HG03469 (cell line): ENCODE measurements at regions not wholly inside any gene's neighbourhood (a gene's known extent, or its start where the extent isn't known, plus 50 kb on each side); places are given as distances from the start of the nearest gene placed in this dataset.
"Not testable (repeated sequence)": the region's sequence is repeated elsewhere in the genome, so short reads cannot be mapped to it uniquely, and the experiment has no call there.

Experiments
- ATAC-seq: cut with Tn5 transposase; IDR thresholded peaks from one replicate; pipeline ENCODE4 v1.9.1; 2021; ENCODE audit warnings: mild to moderate bottlenecking, moderate library complexity, moderate number of reproducible peaks; ENCODE audit not compliant: unreplicated experiment

- ATAC-seq: not testable (repeated sequence)
These were observed 285.9 kb upstream of the HS6ST1 start for GRCh38 chr2:128604581-128604980.

GRCh38 chr2:128605421-128605820 lies 286.8 kb upstream of the HS6ST1 start:
- no peak for ATAC-seq

GRCh38 chr2:128605931-128606330 lies 287.3 kb upstream of the HS6ST1 start:
- ATAC-seq: no peak

- no peak for ATAC-seq
These were observed 288.2 kb upstream of the HS6ST1 start for GRCh38 chr2:128606837-128607236.

- no peak for ATAC-seq
These were observed 288.8 kb upstream of the HS6ST1 start for GRCh38 chr2:128607440-128607839.

- ATAC-seq: no peak
These were observed 289.3 kb upstream of the HS6ST1 start for GRCh38 chr2:128607911-128608506.

GRCh38 chr2:128608921-128609880 lies 290.5 kb upstream of the HS6ST1 start:
- no peak for ATAC-seq

DNA sequence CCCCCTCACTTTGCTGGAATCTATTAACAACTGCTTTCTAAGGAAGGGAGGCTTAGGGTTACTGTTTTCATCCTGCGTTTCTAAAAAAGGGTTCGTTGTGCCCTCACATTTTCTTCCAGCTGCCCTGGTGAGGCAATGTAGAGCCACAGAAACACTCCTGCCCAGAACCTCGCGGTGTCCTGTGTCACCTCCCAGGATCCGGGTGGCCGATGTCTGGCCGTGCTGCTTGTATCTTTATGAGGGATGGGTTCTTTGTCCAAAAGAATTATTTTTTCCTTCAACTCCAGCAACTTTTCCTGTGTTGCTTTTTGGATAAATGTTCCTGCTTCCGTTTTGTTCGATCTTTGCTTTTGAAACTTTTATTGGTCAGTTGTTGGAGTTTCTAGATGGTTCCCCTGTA lies 291.8 kb upstream of the HS6ST1 start:
- ATAC-seq: no peak

GRCh38 chr2:128611421-128612320 lies 293.0 kb upstream of the HS6ST1 start:
- ATAC-seq: no peak

DNA sequence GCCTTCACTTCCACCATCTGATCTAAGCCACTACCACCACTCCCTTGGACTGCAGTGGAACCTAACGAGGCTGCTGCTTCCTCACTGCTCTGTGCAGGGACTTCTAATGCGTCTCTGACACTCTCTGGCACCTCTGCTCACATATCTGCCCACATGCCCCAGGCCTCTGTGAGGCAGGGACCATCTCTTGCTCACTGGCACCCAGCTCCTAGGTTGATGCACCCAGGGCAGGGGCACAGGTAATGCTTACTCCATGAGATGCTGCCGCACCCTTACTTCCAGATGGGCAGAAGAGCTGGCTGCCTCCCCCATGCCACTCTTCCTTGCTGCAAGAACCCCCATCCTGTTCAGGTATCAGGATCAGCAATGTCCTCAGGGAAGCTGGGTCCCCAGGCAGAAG lies 294.0 kb upstream of the HS6ST1 start:
- ATAC-seq: no peak

GRCh38 chr2:128613351-128613750 lies 294.7 kb upstream of the HS6ST1 start:
- no peak for ATAC-seq

- no peak for ATAC-seq
These were observed 295.2 kb upstream of the HS6ST1 start for GRCh38 chr2:128613876-128614275.

DNA sequence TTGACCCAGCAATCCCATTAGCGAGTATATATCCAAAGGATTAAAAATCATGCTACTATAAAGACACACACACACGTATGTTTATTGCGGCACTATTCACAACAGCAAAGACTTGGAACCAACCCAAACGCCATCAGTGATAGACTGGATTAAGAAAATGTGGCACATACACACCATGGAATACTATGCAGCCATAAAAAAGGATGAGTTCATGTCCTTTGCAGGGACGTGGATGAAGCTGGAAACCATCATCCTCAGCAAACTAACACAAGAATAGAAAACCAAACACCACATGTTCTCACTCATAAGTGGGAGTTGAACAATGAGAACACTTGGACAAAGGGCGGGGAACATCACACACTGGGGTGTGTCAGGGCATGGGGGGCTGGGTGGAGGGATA lies 296.2 kb upstream of the HS6ST1 start:
- ATAC-seq: not testable (repeated sequence)

DNA sequence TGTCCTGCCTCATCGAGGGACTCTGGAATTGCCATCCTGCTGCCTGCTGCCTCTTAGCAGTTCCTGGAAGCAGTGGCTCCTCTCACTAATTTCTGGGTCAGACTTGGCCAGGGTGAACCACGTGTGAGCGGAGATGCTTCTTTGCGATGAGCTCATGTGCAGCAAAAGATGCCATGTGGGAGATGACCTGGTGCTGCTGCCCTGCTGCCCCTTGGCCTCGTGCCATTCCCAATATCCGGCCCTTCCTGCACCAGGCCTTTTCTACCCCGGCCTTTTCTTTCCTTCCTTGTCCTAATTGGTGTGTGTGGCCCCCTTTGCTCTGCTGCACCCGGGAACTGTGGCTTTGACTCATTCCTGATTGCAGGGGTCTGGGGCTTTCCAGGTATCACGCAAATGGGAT lies 296.9 kb upstream of the HS6ST1 start:
- no peak for ATAC-seq

DNA sequence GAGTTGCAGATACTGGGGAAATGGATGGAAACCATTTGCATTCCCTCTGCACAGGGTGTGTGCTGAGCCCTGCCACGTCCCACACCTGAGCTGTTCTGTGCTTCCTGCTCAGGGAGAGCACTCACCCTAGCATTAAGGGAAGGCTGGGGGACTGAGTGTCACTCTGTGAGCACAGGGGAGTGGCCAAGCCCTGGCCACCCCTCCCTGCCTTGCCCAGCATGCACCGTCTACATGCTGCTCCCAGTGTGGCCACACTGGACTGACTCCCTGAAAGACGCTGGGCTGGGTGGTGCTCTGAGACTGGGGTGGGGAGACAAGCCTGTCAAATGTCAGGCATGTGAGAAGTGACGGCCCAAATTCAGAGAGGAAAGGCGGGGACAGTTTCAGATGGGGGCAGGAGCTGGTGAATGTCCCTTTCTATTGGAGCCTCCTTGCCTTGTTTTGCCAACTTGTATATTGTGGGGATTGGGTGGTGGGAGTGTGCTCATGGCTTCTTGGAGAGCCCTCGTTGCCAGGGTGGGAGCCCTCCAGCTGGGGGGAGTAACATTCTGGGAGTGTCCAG lies 298.4 kb upstream of the HS6ST1 start:
- ATAC-seq: no peak

- no peak for ATAC-seq
These were observed 299.0 kb upstream of the HS6ST1 start for GRCh38 chr2:128617661-128618060.

GRCh38 chr2:128618642-128619041 lies 300.0 kb upstream of the HS6ST1 start:
- no peak for ATAC-seq

GRCh38 chr2:128619471-128620325 lies 301.0 kb upstream of the HS6ST1 start:
- ATAC-seq: no peak

DNA sequence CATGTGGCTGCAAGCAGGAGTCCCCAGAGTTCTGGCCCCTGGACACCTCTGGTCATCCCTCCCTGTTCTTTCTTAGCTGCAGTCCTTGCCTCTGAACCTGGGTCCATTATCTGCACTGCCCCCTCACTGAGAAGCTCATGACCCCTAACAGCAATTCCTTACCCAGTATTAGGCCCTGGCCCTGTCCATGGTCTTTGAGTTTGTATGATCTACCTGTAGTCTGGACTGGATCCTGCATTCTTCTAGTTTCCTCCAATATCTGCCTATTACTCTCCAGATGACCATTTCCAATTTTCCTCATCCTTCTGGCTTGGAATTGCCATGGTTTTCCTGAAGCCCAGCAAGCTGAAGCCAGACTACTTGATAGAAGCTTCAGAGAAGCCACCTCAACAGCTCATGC lies 302.4 kb upstream of the HS6ST1 start:
- ATAC-seq: no peak

- ATAC-seq: no peak
These were observed 303.7 kb upstream of the HS6ST1 start for GRCh38 chr2:128622371-128622770.
